ENCODE measurements at regions not wholly inside any gene's neighbourhood (a gene's known extent, or its start where the extent isn't known, plus 50 kb on each side); places are given as distances from the start of the nearest gene placed in this dataset.

GRCh38 chr6:66851930-66852329 is 1144.9 kb upstream of the EYS start:
- Mint-ChIP-seq H3K9me3 (peaks cover 16% of the 10 kb centered on the region), H3K4me1 (ENCODE audit: low read depth) (no peaks in the 10 kb centered on the region), H3K4me3 (no peak overlapping the region), H3K27me3 (no peaks in the 10 kb centered on the region), H3K27ac (no peak overlapping the region), H3K36me3 (ENCODE audit: low read depth) (no peaks in the 10 kb centered on the region)
- Histone ChIP-seq H3K27me3 (ENCODE audit: control insufficient read depth in 1 of 2, insufficient read depth in 2 of 2, low read length in 2 of 2) (no peaks in the 10 kb centered on the region), H3K4me3 (ENCODE audit: low read length) (no peak overlapping the region), H3K27ac (ENCODE audit: low read depth in 1 of 2, low read length in 2 of 2) (no peak overlapping the region), H3K36me3 (ENCODE audit: insufficient read depth, low read length) (no peaks in the 10 kb centered on the region), H3K9me3 (ENCODE audit: control insufficient read depth in 1 of 2, insufficient read depth in 1 of 2, low read length in 2 of 2) (peaks cover 0 to 4% of the 10 kb centered on the region in 2 experiments), H3K4me1 (ENCODE audit: insufficient read depth, low read length) (no peaks in the 10 kb centered on the region)
- intact Hi-C loops (cut with DNase I, micrococcal nuclease), result no loop called here
- DNase-seq, result no peak
- no peak for ATAC-seq (ENCODE audit: poor library complexity)
- TF ChIP-seq CTCF (IDR thresholded peaks at IDR 0.05), result no peak
- ChIA-PET POLR2A (no interaction called here), CTCF (no interaction called here)

GRCh38 chr6:66849843-66850242 is 1142.8 kb upstream of the EYS start:
- Mint-ChIP-seq H3K27me3 (no peaks in the 10 kb centered on the region), H3K9me3 (peaks cover 8% of the 10 kb centered on the region), H3K4me3 (no peak overlapping the region), H3K27ac (no peak overlapping the region), H3K36me3 (ENCODE audit: low read depth) (no peaks in the 10 kb centered on the region), H3K4me1 (ENCODE audit: low read depth) (no peaks in the 10 kb centered on the region)
- Histone ChIP-seq H3K9me3 (ENCODE audit: control insufficient read depth in 1 of 2, insufficient read depth in 1 of 2, low read length in 2 of 2) (peaks cover 0 to 4% of the 10 kb centered on the region in 2 experiments), H3K36me3 (ENCODE audit: insufficient read depth, low read length) (no peaks in the 10 kb centered on the region), H3K4me1 (ENCODE audit: insufficient read depth, low read length) (no peaks in the 10 kb centered on the region), H3K4me3 (ENCODE audit: low read length) (no peak overlapping the region), H3K27ac (ENCODE audit: low read depth in 1 of 2, low read length in 2 of 2) (no peak overlapping the region), H3K27me3 (ENCODE audit: control insufficient read depth in 1 of 2, insufficient read depth in 2 of 2, low read length in 2 of 2) (no peaks in the 10 kb centered on the region)
- POLR2A ChIA-PET, result no interaction called here
- no peak for TF ChIP-seq CTCF (IDR thresholded peaks at IDR 0.05)
- intact Hi-C loops (cut with DNase I, micrococcal nuclease), result no loop called here
- no peak for ATAC-seq (ENCODE audit: poor library complexity)
- CTCF ChIA-PET, result no interaction called here
- no peak for DNase-seq

DNA sequence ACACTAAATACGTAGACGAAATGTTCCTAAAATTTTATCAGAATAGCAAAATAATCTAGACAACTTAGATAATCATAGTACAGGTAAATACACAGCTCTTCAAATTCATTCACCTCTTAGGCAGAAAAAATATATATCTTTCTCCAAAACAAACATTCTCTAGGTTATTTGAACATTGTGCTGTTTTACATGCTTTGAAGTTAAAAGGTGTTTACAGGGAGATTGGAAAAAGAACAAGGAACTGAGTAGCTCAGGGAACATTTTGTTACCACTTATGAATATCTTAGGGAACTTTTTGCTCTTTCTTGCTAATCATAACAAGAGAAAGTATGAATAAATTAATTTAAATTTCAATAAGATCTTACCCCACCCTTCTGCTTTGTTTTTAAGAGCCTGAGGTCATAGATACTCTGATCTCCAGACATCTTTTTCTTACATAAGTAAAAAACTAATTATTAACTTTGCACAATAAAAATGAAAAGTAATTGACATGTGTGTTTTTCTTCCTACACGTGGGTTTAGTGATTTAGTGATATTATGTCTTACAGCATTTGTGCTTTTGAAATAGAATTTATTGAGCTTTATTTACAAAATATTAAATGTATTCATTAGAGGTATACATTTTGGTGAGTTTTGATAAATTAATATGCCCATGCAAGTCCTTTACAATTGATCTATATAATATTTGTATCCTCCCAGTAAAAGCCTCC is 1141.4 kb upstream of the EYS start:
- Histone ChIP-seq H3K36me3 (ENCODE audit: insufficient read depth, low read length) (no peaks in the 10 kb centered on the region), H3K9me3 (ENCODE audit: control insufficient read depth in 1 of 2, insufficient read depth in 1 of 2, low read length in 2 of 2) (no peaks in the 10 kb centered on the region), H3K27me3 (ENCODE audit: control insufficient read depth in 1 of 2, insufficient read depth in 2 of 2, low read length in 2 of 2) (no peaks in the 10 kb centered on the region), H3K4me3 (ENCODE audit: low read length) (no peak overlapping the region), H3K27ac (ENCODE audit: low read depth in 1 of 2, low read length in 2 of 2) (no peak overlapping the region), H3K4me1 (ENCODE audit: insufficient read depth, low read length) (no peaks in the 10 kb centered on the region)
- ChIA-PET CTCF (no interaction called here), POLR2A (no interaction called here)
- intact Hi-C loops (cut with DNase I, micrococcal nuclease), result no loop called here
- no peak for ATAC-seq (ENCODE audit: poor library complexity)
- DNase-seq, result no peak
- Mint-ChIP-seq H3K4me1 (ENCODE audit: low read depth) (no peaks in the 10 kb centered on the region), H3K36me3 (ENCODE audit: low read depth) (no peaks in the 10 kb centered on the region), H3K27me3 (no peaks in the 10 kb centered on the region), H3K4me3 (no peak overlapping the region), H3K9me3 (peaks cover 8% of the 10 kb centered on the region), H3K27ac (no peak overlapping the region)
- TF ChIP-seq CTCF (IDR thresholded peaks at IDR 0.05), result no peak
